IPS-18a (cell line): ENCODE measurements at regions not wholly inside any gene's neighbourhood (a gene's known extent, or its start where the extent isn't known, plus 50 kb on each side); places are given as distances from the start of the nearest gene placed in this dataset.

ENCODE experiments used
- H3K27ac ChIP-seq: one replicate; pipeline ENCODE4 v1.5.1; 2013; ENCODE audit warnings: low read length
- H3K27me3 ChIP-seq: one replicate; pipeline ENCODE4 v1.6.1; 2013; ENCODE audit warnings: mild to moderate bottlenecking, low read length; ENCODE audit not compliant: control insufficient read depth, insufficient read depth
- H3K36me3 ChIP-seq: one replicate; pipeline ENCODE4 v1.6.1; 2013; ENCODE audit warnings: low read depth, low read length; ENCODE audit not compliant: control insufficient read depth
- H3K4me1 ChIP-seq: one replicate; pipeline ENCODE4 v1.6.1; 2013; ENCODE audit warnings: low read depth, low read length; ENCODE audit not compliant: control insufficient read depth
- H3K4me3 ChIP-seq: one replicate; pipeline ENCODE4 v1.5.1; 2013; ENCODE audit warnings: low read length
- H3K9ac ChIP-seq: one replicate; pipeline ENCODE4 v1.6.1; 2013; ENCODE audit warnings: mild to moderate bottlenecking, low read length, moderate library complexity
- H3K9me3 ChIP-seq: one replicate; pipeline ENCODE4 v1.6.1; 2013; ENCODE audit warnings: low read depth, low read length; ENCODE audit not compliant: control insufficient read depth

GRCh38 chr6:48713612-48714011 lies 602.6 kb upstream of the PTCHD4 start:
- H3K27me3 ChIP-seq: no peaks in the 10 kb centered on the region
- no peak overlapping the region for H3K4me3 ChIP-seq
- H3K36me3 ChIP-seq: no peaks in the 10 kb centered on the region
- no peak overlapping the region for H3K27ac ChIP-seq
- no peak overlapping the region for H3K9ac ChIP-seq
- no peaks in the 10 kb centered on the region for H3K4me1 ChIP-seq
- no peaks in the 10 kb centered on the region for H3K9me3 ChIP-seq

GRCh38 chr6:48706310-48706709 lies 595.3 kb upstream of the PTCHD4 start:
- H3K27me3 ChIP-seq: no peaks in the 10 kb centered on the region
- no peak overlapping the region for H3K4me3 ChIP-seq
- H3K4me1 ChIP-seq: no peaks in the 10 kb centered on the region
- no peaks in the 10 kb centered on the region for H3K36me3 ChIP-seq
- no peak overlapping the region for H3K9ac ChIP-seq
- H3K27ac ChIP-seq: no peak overlapping the region
- H3K9me3 ChIP-seq: no peaks in the 10 kb centered on the region

GRCh38 chr6:48701572-48701971 lies 590.6 kb upstream of the PTCHD4 start:
- H3K27ac ChIP-seq: no peak overlapping the region
- H3K27me3 ChIP-seq: no peaks in the 10 kb centered on the region
- H3K9ac ChIP-seq: no peak overlapping the region
- no peaks in the 10 kb centered on the region for H3K4me1 ChIP-seq
- H3K4me3 ChIP-seq: no peak overlapping the region
- no peaks in the 10 kb centered on the region for H3K36me3 ChIP-seq
- no peaks in the 10 kb centered on the region for H3K9me3 ChIP-seq

- no peak overlapping the region for H3K27ac ChIP-seq
- H3K27me3 ChIP-seq: no peaks in the 10 kb centered on the region
Observed at GRCh38 chr6:48695872-48696271, 584.9 kb upstream of the PTCHD4 start.

GRCh38 chr6:48691420-48691819 lies 580.4 kb upstream of the PTCHD4 start:
- Histone ChIP-seq H3K9ac (no peak overlapping the region), H3K4me1 (no peaks in the 10 kb centered on the region), H3K4me3 (no peak overlapping the region), H3K36me3 (no peaks in the 10 kb centered on the region), H3K27ac (no peak overlapping the region), H3K27me3 (no peaks in the 10 kb centered on the region), H3K9me3 (peaks cover 7% of the 10 kb centered on the region)

More at GRCh38 chr6:48695872-48696271, 584.9 kb upstream of the PTCHD4 start:
- no peak overlapping the region for H3K9ac ChIP-seq
- H3K4me1 ChIP-seq: no peaks in the 10 kb centered on the region
- H3K4me3 ChIP-seq: no peak overlapping the region
- H3K36me3 ChIP-seq: no peaks in the 10 kb centered on the region
- peaks cover 4% of the 10 kb centered on the region for H3K9me3 ChIP-seq

- Histone ChIP-seq H3K27me3 (no peaks in the 10 kb centered on the region), H3K36me3 (no peaks in the 10 kb centered on the region), H3K9me3 (peaks cover 3% of the 10 kb centered on the region), H3K27ac (no peak overlapping the region), H3K4me3 (no peak overlapping the region), H3K9ac (no peak overlapping the region), H3K4me1 (no peaks in the 10 kb centered on the region)
Observed at GRCh38 chr6:48689498-48689897, 578.5 kb upstream of the PTCHD4 start.

GRCh38 chr6:48678390-48678789 lies 567.4 kb upstream of the PTCHD4 start:
- H3K9ac ChIP-seq: no peak overlapping the region
- no peaks in the 10 kb centered on the region for H3K27me3 ChIP-seq
- no peaks in the 10 kb centered on the region for H3K9me3 ChIP-seq
- no peak overlapping the region for H3K4me3 ChIP-seq
- H3K36me3 ChIP-seq: no peaks in the 10 kb centered on the region
- H3K4me1 ChIP-seq: no peaks in the 10 kb centered on the region
- no peak overlapping the region for H3K27ac ChIP-seq

GRCh38 chr6:48671505-48671904 lies 560.5 kb upstream of the PTCHD4 start:
- Histone ChIP-seq H3K4me1 (no peaks in the 10 kb centered on the region), H3K27ac (no peak overlapping the region), H3K4me3 (no peak overlapping the region), H3K9ac (no peak overlapping the region), H3K27me3 (no peaks in the 10 kb centered on the region), H3K9me3 (peaks cover 3% of the 10 kb centered on the region), H3K36me3 (no peaks in the 10 kb centered on the region)

- Histone ChIP-seq H3K4me3 (no peak overlapping the region), H3K9ac (no peak overlapping the region)
Observed at GRCh38 chr6:48670546-48670945, 559.5 kb upstream of the PTCHD4 start.

GRCh38 chr6:48667797-48668196 lies 556.8 kb upstream of the PTCHD4 start:
- Histone ChIP-seq H3K4me1 (no peaks in the 10 kb centered on the region), H3K9ac (no peak overlapping the region), H3K36me3 (no peaks in the 10 kb centered on the region), H3K27me3 (no peaks in the 10 kb centered on the region), H3K4me3 (no peak overlapping the region), H3K27ac (no peak overlapping the region), H3K9me3 (peaks cover 3% of the 10 kb centered on the region)

More at GRCh38 chr6:48670546-48670945, 559.5 kb upstream of the PTCHD4 start:
- H3K27me3 ChIP-seq: no peaks in the 10 kb centered on the region
- no peak overlapping the region for H3K27ac ChIP-seq
- H3K4me1 ChIP-seq: no peaks in the 10 kb centered on the region
- no peaks in the 10 kb centered on the region for H3K36me3 ChIP-seq
- H3K9me3 ChIP-seq: peaks cover 3% of the 10 kb centered on the region

- Histone ChIP-seq H3K27ac (no peak overlapping the region), H3K9ac (no peak overlapping the region), H3K36me3 (no peaks in the 10 kb centered on the region), H3K27me3 (no peaks in the 10 kb centered on the region), H3K9me3 (no peaks in the 10 kb centered on the region), H3K4me1 (no peaks in the 10 kb centered on the region), H3K4me3 (no peak overlapping the region)
Observed at GRCh38 chr6:48664826-48665225, 553.8 kb upstream of the PTCHD4 start.

- H3K9ac ChIP-seq: no peak overlapping the region
- H3K27me3 ChIP-seq: no peaks in the 10 kb centered on the region
- H3K27ac ChIP-seq: no peak overlapping the region
- H3K4me3 ChIP-seq: no peak overlapping the region
- H3K36me3 ChIP-seq: no peaks in the 10 kb centered on the region
- no peaks in the 10 kb centered on the region for H3K9me3 ChIP-seq
- H3K4me1 ChIP-seq: no peaks in the 10 kb centered on the region
Observed at GRCh38 chr6:48658915-48659314, 547.9 kb upstream of the PTCHD4 start.
